Activated CD4-positive, alpha-beta T cell treated with anti-CD3 and anti-CD28 coated beads, Interleukin-2, amount 50 U/mL, for 48 hours (primary cell): ENCODE measurements at regions not wholly inside any gene's neighbourhood (a gene's known extent, or its start where the extent isn't known, plus 50 kb on each side); places are given as distances from the start of the nearest gene placed in this dataset.
"Not testable (repeated sequence)": the region's sequence is repeated elsewhere in the genome, so short reads cannot be mapped to it uniquely, and the experiment has no call there.

Experiments
- DNase-seq, 2 experiments: peaks; one replicate each; pipeline ENCODE4 v3.0.0-alpha.2; 2020

GRCh38 chr5:83800201-83800600 lies 79.5 kb upstream of the HAPLN1 start:
- no peak for DNase-seq

DNA sequence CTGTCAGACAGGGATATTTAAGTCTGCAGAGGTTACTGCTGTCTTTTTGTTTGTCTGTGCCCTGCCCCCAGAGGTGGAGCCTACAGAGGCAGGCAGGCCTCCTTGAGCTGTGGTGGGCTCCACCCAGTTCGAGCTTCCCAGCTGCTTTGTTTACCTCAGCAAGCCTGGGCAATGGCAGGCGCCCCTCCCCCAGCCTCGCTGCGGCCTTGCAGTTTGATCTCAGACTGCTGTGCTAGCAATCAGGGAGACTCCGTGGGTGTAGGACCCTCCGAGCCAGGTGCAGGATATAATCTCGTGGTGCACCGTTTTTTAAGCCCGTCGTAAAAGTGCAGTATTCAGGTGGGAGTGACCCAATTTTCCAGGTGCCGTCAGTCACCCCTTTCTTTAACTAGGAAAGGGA lies 78.4 kb upstream of the HAPLN1 start:
- not testable (repeated sequence) for DNase-seq

GRCh38 chr5:83789371-83789770 lies 68.7 kb upstream of the HAPLN1 start:
- DNase-seq, result no peak

DNA sequence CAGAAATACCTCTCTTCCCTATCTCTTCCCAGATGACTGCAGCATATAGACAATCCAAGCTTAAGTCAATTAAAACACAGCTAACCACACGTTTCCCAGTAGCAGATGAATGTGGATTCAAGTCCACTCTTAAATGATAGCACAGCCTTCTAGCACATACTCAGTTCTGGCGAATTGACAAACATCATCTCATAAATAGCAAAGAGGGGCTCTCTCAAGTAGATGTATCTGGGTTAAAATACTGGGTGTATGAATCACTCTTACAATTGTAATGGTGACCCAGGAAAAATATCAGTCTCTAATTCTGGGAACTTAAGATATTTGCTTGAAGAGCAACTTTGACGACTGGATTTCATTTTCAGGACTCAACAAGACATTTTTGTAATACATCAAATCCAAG lies 67.0 kb upstream of the HAPLN1 start:
- no peak for DNase-seq

GRCh38 chr5:83785176-83785668 lies 64.6 kb upstream of the HAPLN1 start:
- no peak for DNase-seq

GRCh38 chr5:83780699-83781350 lies 60.2 kb upstream of the HAPLN1 start:
- DNase-seq, result no peak

GRCh38 chr5:83777856-83778255 lies 57.2 kb upstream of the HAPLN1 start:
- DNase-seq, result no peak

DNA sequence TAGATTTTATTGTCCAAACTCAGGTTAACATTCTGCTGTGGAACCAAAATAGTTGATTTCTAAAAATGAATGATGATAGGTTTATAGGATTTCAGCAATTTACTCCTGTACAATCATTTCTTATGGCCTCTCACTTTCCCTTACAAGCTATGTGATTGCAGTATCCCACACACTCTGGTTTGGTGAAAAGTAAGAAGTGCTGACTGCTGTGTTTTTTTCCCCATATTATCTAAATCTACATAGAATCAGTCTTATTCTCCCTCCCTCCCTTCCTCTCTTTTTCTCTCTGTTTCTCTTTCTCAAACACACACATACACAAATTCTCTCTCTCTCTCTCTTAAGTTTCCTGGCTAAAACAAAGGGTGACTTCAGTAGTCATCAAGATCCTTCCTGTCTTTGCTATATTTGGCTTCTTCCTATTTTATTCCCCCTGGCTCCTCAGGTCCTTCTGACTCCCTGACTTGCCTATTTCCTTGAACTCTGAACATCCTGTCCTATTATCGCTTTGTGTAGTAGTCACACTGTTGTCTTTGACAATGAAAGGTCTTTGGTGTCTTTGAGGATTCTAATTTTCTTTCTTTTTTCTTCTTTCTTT lies 55.9 kb upstream of the HAPLN1 start:
- no peak for DNase-seq
